C4-2B (cell line): ENCODE measurements at regions not wholly inside any gene's neighbourhood (a gene's known extent, or its start where the extent isn't known, plus 50 kb on each side); places are given as distances from the start of the nearest gene placed in this dataset.
"Not testable (repeated sequence)": the region's sequence is repeated elsewhere in the genome, so short reads cannot be mapped to it uniquely, and the experiment has no call there.

Experiments used
- CTCF ChIP-seq: fragments of 450-650 bp; conservative IDR thresholded peaks from 2 replicates; pipeline ENCODE4 v1.5.1; 2017; ENCODE audit warnings: mild to moderate bottlenecking
- ZFX ChIP-seq: fragments of 450-650 bp; IDR thresholded peaks from 2 replicates; pipeline ENCODE4 v1.6.1; 2017

- TF ChIP-seq CTCF, ZFX: not testable (repeated sequence)
Observed at GRCh38 chrX:74025145-74025544, 172.6 kb upstream of the XIST start.
